ENCODE measurements at regions not wholly inside any gene's neighbourhood (a gene's known extent, or its start where the extent isn't known, plus 50 kb on each side); places are given as distances from the start of the nearest gene placed in this dataset.
"Not testable (repeated sequence)": the region's sequence is repeated elsewhere in the genome, so short reads cannot be mapped to it uniquely, and the experiment has no call there.

DNA sequence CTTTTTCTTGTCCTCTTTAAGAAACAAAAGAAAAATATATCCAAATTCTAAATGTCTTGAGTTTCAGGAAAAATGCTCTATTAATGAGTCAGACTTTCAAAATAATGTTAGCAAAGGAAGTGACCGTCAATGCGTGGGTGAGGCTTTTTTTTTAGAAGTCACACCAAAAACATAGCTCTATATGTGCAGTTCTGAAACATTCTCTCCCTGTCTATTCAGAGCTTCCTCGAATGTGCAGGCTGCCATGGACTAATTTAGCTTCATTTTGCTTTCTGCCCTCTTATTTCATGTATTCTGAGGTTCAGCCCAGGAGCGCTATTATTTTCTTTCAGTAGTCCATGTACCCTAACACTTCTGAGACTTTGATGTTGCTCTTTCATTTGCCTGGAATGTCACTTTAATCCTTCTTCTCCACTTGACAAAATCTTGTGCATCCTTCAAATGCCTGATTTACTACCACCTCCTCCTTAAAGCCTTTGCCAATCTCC lies 72.5 kb upstream of the RASA1 start:
- no peak overlapping the region for H3K27ac ChIP-seq (ENCODE audit: low read depth, low read length, poor library complexity, severe bottlenecking)
- H3K4me3 ChIP-seq (ENCODE audit: low read depth, low read length, poor library complexity, severe bottlenecking), result no peak overlapping the region
- H2AFZ ChIP-seq (ENCODE audit: low read length), result peak overlapping the region; percentile 82; the same call in 1 of the 2 replicates

DNA sequence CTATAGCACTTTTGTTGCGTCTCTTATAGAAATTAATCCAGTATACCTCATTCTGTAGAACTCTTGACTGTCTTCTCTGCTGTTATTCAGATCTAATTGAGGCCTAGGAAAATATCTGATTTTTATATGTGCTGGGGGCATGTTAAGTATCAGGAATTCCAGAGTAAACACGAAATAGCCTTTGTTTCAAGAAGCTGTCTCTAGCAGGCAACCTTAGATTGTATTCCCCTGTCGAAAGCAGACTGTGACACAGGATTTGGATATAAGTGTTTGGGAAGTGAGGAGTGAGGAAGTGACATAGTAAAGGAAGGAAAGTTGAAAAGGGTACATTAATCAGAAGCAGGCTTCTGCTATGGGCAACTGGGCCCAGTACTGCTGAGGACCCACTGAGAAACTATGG lies 72.1 kb upstream of the RASA1 start:
- Histone ChIP-seq H3K36me3 (ENCODE audit: insufficient read depth, low read length) (no peaks in the 10 kb centered on the region), H3K4me2 (ENCODE audit: low read length) (no peak overlapping the region), H3K27me3 (ENCODE audit: insufficient read depth, low read length) (no peaks in the 10 kb centered on the region), H3K4me3 (ENCODE audit: low read depth, low read length, poor library complexity, severe bottlenecking) (no peak overlapping the region), H2AFZ (ENCODE audit: low read length) (no peak overlapping the region), H4K20me1 (ENCODE audit: insufficient read depth, low read length) (no peaks in the 10 kb centered on the region), H3K9me3 (ENCODE audit: low read length) (no peaks in the 10 kb centered on the region), H3K9me2 (ENCODE audit: low read depth, low read length) (no peaks in the 10 kb centered on the region), H3K4me1 (ENCODE audit: insufficient read depth, low read length, severe bottlenecking) (no peaks in the 10 kb centered on the region), H3K79me2 (ENCODE audit: insufficient read depth, low read length) (no peaks in the 10 kb centered on the region), H3K9ac (ENCODE audit: low read length) (no peak overlapping the region), H3F3A (ENCODE audit: insufficient read depth, low read length) (no peaks in the 10 kb centered on the region), H3K27ac (ENCODE audit: low read depth, low read length, poor library complexity, severe bottlenecking) (no peak overlapping the region)
- TF ChIP-seq, protein P1, sequence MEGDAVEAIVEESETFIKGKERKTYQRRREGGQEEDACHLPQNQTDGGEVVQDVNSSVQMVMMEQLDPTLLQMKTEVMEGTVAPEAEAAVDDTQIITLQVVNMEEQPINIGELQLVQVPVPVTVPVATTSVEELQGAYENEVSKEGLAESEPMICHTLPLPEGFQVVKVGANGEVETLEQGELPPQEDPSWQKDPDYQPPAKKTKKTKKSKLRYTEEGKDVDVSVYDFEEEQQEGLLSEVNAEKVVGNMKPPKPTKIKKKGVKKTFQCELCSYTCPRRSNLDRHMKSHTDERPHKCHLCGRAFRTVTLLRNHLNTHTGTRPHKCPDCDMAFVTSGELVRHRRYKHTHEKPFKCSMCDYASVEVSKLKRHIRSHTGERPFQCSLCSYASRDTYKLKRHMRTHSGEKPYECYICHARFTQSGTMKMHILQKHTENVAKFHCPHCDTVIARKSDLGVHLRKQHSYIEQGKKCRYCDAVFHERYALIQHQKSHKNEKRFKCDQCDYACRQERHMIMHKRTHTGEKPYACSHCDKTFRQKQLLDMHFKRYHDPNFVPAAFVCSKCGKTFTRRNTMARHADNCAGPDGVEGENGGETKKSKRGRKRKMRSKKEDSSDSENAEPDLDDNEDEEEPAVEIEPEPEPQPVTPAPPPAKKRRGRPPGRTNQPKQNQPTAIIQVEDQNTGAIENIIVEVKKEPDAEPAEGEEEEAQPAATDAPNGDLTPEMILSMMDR (IDR thresholded peaks at IDR 0.05; ENCODE audit: low read length), result no peak
- no peak for TF ChIP-seq EZH2 (IDR thresholded peaks at IDR 0.05; ENCODE audit: borderline replicate concordance, low read length)

More for the DNA sequence above, 72.5 kb upstream of the RASA1 start:
- H3K36me3 ChIP-seq (ENCODE audit: insufficient read depth, low read length), result no peaks in the 10 kb centered on the region
- no peaks in the 10 kb centered on the region for H3K79me2 ChIP-seq (ENCODE audit: insufficient read depth, low read length)
- no peaks in the 10 kb centered on the region for H3K9me3 ChIP-seq (ENCODE audit: low read length)
- no peaks in the 10 kb centered on the region for H3K4me1 ChIP-seq (ENCODE audit: insufficient read depth, low read length, severe bottlenecking)
- no peaks in the 10 kb centered on the region for H4K20me1 ChIP-seq (ENCODE audit: insufficient read depth, low read length)
- no peaks in the 10 kb centered on the region for H3K27me3 ChIP-seq (ENCODE audit: insufficient read depth, low read length)
- H3K9me2 ChIP-seq (ENCODE audit: low read depth, low read length), result no peaks in the 10 kb centered on the region
- H3K9ac ChIP-seq (ENCODE audit: low read length), result no peak overlapping the region
- TF ChIP-seq, protein P1 (IDR thresholded peaks at IDR 0.05; ENCODE audit: low read length), result no peak
- TF ChIP-seq EZH2 (IDR thresholded peaks at IDR 0.05; ENCODE audit: borderline replicate concordance, low read length), result no peak
- no peaks in the 10 kb centered on the region for H3F3A ChIP-seq (ENCODE audit: insufficient read depth, low read length)
- no peak overlapping the region for H3K4me2 ChIP-seq (ENCODE audit: low read length)

DNA sequence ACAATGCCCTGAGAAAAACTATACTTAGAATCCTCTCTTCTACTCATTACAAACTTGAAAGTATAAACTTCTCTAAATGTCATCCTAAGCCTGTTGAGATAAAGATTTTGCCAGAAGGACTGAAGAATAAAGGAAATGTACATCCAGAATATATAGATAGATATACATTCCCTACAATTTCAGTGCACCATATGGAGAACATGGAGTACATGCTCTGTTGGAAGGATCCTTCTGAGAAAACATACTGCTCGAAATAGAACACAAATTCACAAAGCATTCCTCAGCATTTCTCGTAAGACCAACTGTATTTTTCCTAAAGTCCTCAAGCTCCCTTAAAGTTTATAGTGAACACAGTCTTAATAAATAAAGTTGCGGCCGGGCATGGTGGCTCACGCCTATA lies 69.7 kb upstream of the RASA1 start:
- no peaks in the 10 kb centered on the region for H3F3A ChIP-seq (ENCODE audit: insufficient read depth, low read length)
- H3K4me3 ChIP-seq (ENCODE audit: low read depth, low read length, poor library complexity, severe bottlenecking), result no peak overlapping the region
- H3K36me3 ChIP-seq (ENCODE audit: insufficient read depth, low read length), result no peaks in the 10 kb centered on the region
- H3K9me2 ChIP-seq (ENCODE audit: low read depth, low read length), result no peaks in the 10 kb centered on the region
- no peaks in the 10 kb centered on the region for H3K9me3 ChIP-seq (ENCODE audit: low read length)
- H3K27me3 ChIP-seq (ENCODE audit: insufficient read depth, low read length), result no peaks in the 10 kb centered on the region
- H3K79me2 ChIP-seq (ENCODE audit: insufficient read depth, low read length), result no peaks in the 10 kb centered on the region
- no peak overlapping the region for H3K9ac ChIP-seq (ENCODE audit: low read length)
- H3K4me1 ChIP-seq (ENCODE audit: insufficient read depth, low read length, severe bottlenecking), result no peaks in the 10 kb centered on the region
- H3K27ac ChIP-seq (ENCODE audit: low read depth, low read length, poor library complexity, severe bottlenecking), result no peak overlapping the region
- no peak overlapping the region for H2AFZ ChIP-seq (ENCODE audit: low read length)
- H4K20me1 ChIP-seq (ENCODE audit: insufficient read depth, low read length), result no peaks in the 10 kb centered on the region
- TF ChIP-seq, protein P1 (IDR thresholded peaks at IDR 0.05; ENCODE audit: low read length), result no peak
- no peak for TF ChIP-seq EZH2 (IDR thresholded peaks at IDR 0.05; ENCODE audit: borderline replicate concordance, low read length)
- H3K4me2 ChIP-seq (ENCODE audit: low read length), result no peak overlapping the region

DNA sequence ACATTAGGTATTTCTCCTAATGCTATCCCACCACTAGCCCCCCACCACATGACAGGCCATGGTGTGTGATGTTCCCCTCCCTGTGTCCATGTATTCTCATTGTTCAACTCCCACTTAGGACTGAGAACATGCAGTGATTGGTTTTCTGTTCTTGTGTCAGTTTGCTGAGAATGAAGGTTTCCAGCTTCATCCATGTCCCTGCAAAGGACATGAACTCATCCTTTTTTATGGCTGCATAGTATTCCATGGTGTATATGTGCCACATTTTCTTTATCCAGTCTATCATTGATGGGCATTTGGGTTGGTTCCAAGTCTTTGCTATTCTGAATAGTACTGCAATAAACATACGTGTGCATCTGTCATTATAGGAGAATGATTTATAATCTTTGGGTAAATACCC lies 68.4 kb upstream of the RASA1 start:
- not testable (repeated sequence) for H3K9me3 ChIP-seq (ENCODE audit: low read length); H3K4me2 ChIP-seq (ENCODE audit: low read length); H3F3A ChIP-seq (ENCODE audit: insufficient read depth, low read length); H3K9me2 ChIP-seq (ENCODE audit: low read depth, low read length); H3K9ac ChIP-seq (ENCODE audit: low read length); H3K36me3 ChIP-seq (ENCODE audit: insufficient read depth, low read length); H3K79me2 ChIP-seq (ENCODE audit: insufficient read depth, low read length); H3K27me3 ChIP-seq (ENCODE audit: insufficient read depth, low read length); H4K20me1 ChIP-seq (ENCODE audit: insufficient read depth, low read length); H3K27ac ChIP-seq (ENCODE audit: low read depth, low read length, poor library complexity, severe bottlenecking); H3K4me3 ChIP-seq (ENCODE audit: low read depth, low read length, poor library complexity, severe bottlenecking); H2AFZ ChIP-seq (ENCODE audit: low read length); H3K4me1 ChIP-seq (ENCODE audit: insufficient read depth, low read length, severe bottlenecking)

DNA sequence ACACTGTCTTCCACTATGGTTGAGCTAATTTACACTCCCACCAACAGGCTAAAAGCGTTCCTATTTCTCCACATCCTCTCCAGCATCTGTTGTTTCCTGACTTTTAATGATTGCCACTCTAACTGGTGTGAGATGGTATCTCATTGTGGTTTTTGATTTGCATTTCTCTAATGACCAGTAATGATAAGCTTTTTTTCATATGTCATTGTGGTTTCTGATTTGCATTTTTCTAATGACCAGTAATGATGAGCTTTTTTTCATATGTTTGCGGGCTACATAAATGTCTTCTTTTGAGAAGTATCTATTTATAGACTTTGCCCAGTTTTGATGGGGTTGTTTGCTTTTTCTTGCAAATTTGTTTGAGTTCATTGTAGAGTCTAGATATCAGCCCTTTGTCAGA lies 68.0 kb upstream of the RASA1 start:
- H3K4me3 ChIP-seq (ENCODE audit: low read depth, low read length, poor library complexity, severe bottlenecking); H3K36me3 ChIP-seq (ENCODE audit: insufficient read depth, low read length); H3K9me2 ChIP-seq (ENCODE audit: low read depth, low read length); H3K4me2 ChIP-seq (ENCODE audit: low read length); H3K4me1 ChIP-seq (ENCODE audit: insufficient read depth, low read length, severe bottlenecking); H2AFZ ChIP-seq (ENCODE audit: low read length); H3K9me3 ChIP-seq (ENCODE audit: low read length); H3K79me2 ChIP-seq (ENCODE audit: insufficient read depth, low read length); H3K27me3 ChIP-seq (ENCODE audit: insufficient read depth, low read length); H3K9ac ChIP-seq (ENCODE audit: low read length); H3F3A ChIP-seq (ENCODE audit: insufficient read depth, low read length); H3K27ac ChIP-seq (ENCODE audit: low read depth, low read length, poor library complexity, severe bottlenecking); H4K20me1 ChIP-seq (ENCODE audit: insufficient read depth, low read length): not testable (repeated sequence)
